ENCODE measurements at regions not wholly inside any gene's neighbourhood (a gene's known extent, or its start where the extent isn't known, plus 50 kb on each side); places are given as distances from the start of the nearest gene placed in this dataset.
"Not testable (repeated sequence)": the region's sequence is repeated elsewhere in the genome, so short reads cannot be mapped to it uniquely, and the experiment has no call there.

GRCh38 chr18:77346208-77346810 lies 96.7 kb downstream of the GALR1 start:
- Histone ChIP-seq H3K36me3 (ENCODE audit: control insufficient read depth, insufficient read depth, low read length) (no peaks in the 10 kb centered on the region), H3K27ac (ENCODE audit: low read depth, low read length, severe bottlenecking) (no peak overlapping the region), H3K4me1 (ENCODE audit: control insufficient read depth, insufficient read depth, low read length, poor library complexity, severe bottlenecking) (no peaks in the 10 kb centered on the region), H3K4me3 (ENCODE audit: extremely low read depth, insufficient read depth, low read length, poor library complexity, severe bottlenecking) (no peak overlapping the region), H3K9me3 (ENCODE audit: control insufficient read depth, low read length) (no peaks in the 10 kb centered on the region)
- WGBS, 2 experiments (ENCODE audit: insufficient coverage in 2 of 2): no CpG with 5 or more reads among the region's 2 CpGs

- H3K9me3 ChIP-seq (ENCODE audit: control insufficient read depth, low read length); H3K4me1 ChIP-seq (ENCODE audit: control insufficient read depth, insufficient read depth, low read length, poor library complexity, severe bottlenecking); H3K4me3 ChIP-seq (ENCODE audit: extremely low read depth, insufficient read depth, low read length, poor library complexity, severe bottlenecking); H3K27ac ChIP-seq (ENCODE audit: low read depth, low read length, severe bottlenecking); H3K36me3 ChIP-seq (ENCODE audit: control insufficient read depth, insufficient read depth, low read length): not testable (repeated sequence)
- WGBS, 2 experiments (ENCODE audit: insufficient coverage in 2 of 2): 71 to 89% methylated on average over 2 of the region's 3 CpGs
Measured at GRCh38 chr18:77353349-77353748, 103.7 kb downstream of the GALR1 start.

- Histone ChIP-seq H3K36me3 (ENCODE audit: control insufficient read depth, insufficient read depth, low read length) (no peaks in the 10 kb centered on the region), H3K27ac (ENCODE audit: low read depth, low read length, severe bottlenecking) (no peak overlapping the region), H3K9me3 (ENCODE audit: control insufficient read depth, low read length) (no peaks in the 10 kb centered on the region), H3K4me1 (ENCODE audit: control insufficient read depth, insufficient read depth, low read length, poor library complexity, severe bottlenecking) (no peaks in the 10 kb centered on the region), H3K4me3 (ENCODE audit: extremely low read depth, insufficient read depth, low read length, poor library complexity, severe bottlenecking) (no peak overlapping the region)
- WGBS, 2 experiments (ENCODE audit: insufficient coverage in 2 of 2): 80% methylated on average over 1 of the region's 4 CpGs; no CpG with 5 or more reads in 1 of the 2 experiments
Measured at GRCh38 chr18:77359561-77360314, 110.1 kb downstream of the GALR1 start.

- Histone ChIP-seq H3K27ac (ENCODE audit: low read depth, low read length, severe bottlenecking) (no peak overlapping the region), H3K36me3 (ENCODE audit: control insufficient read depth, insufficient read depth, low read length) (no peaks in the 10 kb centered on the region), H3K9me3 (ENCODE audit: control insufficient read depth, low read length) (no peaks in the 10 kb centered on the region), H3K4me3 (ENCODE audit: extremely low read depth, insufficient read depth, low read length, poor library complexity, severe bottlenecking) (no peak overlapping the region), H3K4me1 (ENCODE audit: control insufficient read depth, insufficient read depth, low read length, poor library complexity, severe bottlenecking) (no peaks in the 10 kb centered on the region)
- WGBS, 2 experiments (ENCODE audit: insufficient coverage in 2 of 2): 46 to 57% methylated on average over 2 of the region's 3 CpGs
Measured at GRCh38 chr18:77360315-77361190, 110.9 kb downstream of the GALR1 start.

GRCh38 chr18:77361382-77361781 lies 111.7 kb downstream of the GALR1 start:
- H3K9me3 ChIP-seq (ENCODE audit: control insufficient read depth, low read length): no peaks in the 10 kb centered on the region
- no peak overlapping the region for H3K4me3 ChIP-seq (ENCODE audit: extremely low read depth, insufficient read depth, low read length, poor library complexity, severe bottlenecking)
- H3K36me3 ChIP-seq (ENCODE audit: control insufficient read depth, insufficient read depth, low read length): no peaks in the 10 kb centered on the region
- H3K4me1 ChIP-seq (ENCODE audit: control insufficient read depth, insufficient read depth, low read length, poor library complexity, severe bottlenecking): no peaks in the 10 kb centered on the region
- no peak overlapping the region for H3K27ac ChIP-seq (ENCODE audit: low read depth, low read length, severe bottlenecking)
- 38 to 78% methylated on average over 1 of the region's 1 CpG for WGBS, 2 experiments (ENCODE audit: insufficient coverage in 2 of 2)

- Histone ChIP-seq H3K36me3 (ENCODE audit: control insufficient read depth, insufficient read depth, low read length) (no peaks in the 10 kb centered on the region), H3K9me3 (ENCODE audit: control insufficient read depth, low read length) (peaks cover 14% of the 10 kb centered on the region), H3K4me3 (ENCODE audit: extremely low read depth, insufficient read depth, low read length, poor library complexity, severe bottlenecking) (no peak overlapping the region), H3K4me1 (ENCODE audit: control insufficient read depth, insufficient read depth, low read length, poor library complexity, severe bottlenecking) (no peaks in the 10 kb centered on the region), H3K27ac (ENCODE audit: low read depth, low read length, severe bottlenecking) (no peak overlapping the region)
- WGBS, 2 experiments (ENCODE audit: insufficient coverage in 2 of 2): 94 to 97% methylated on average over 2 of the region's 2 CpGs
Measured at GRCh38 chr18:77365667-77366066, 116.0 kb downstream of the GALR1 start.

- no peak overlapping the region for H3K4me3 ChIP-seq (ENCODE audit: extremely low read depth, insufficient read depth, low read length, poor library complexity, severe bottlenecking)
- no peaks in the 10 kb centered on the region for H3K4me1 ChIP-seq (ENCODE audit: control insufficient read depth, insufficient read depth, low read length, poor library complexity, severe bottlenecking)
- WGBS, 2 experiments (ENCODE audit: insufficient coverage in 2 of 2): 88 to 91% methylated on average over 9 to 10 of the region's 11 CpGs
Measured at GRCh38 chr18:77366067-77366719, 116.5 kb downstream of the GALR1 start.

GRCh38 chr18:77366720-77367641 lies 117.3 kb downstream of the GALR1 start:
- WGBS, 2 experiments (ENCODE audit: insufficient coverage in 2 of 2): 76 to 84% methylated on average over 16 to 23 of the region's 27 CpGs
- Histone ChIP-seq H3K9me3 (ENCODE audit: control insufficient read depth, low read length) (peaks cover 14% of the 10 kb centered on the region), H3K4me3 (ENCODE audit: extremely low read depth, insufficient read depth, low read length, poor library complexity, severe bottlenecking) (no peak overlapping the region), H3K36me3 (ENCODE audit: control insufficient read depth, insufficient read depth, low read length) (no peaks in the 10 kb centered on the region), H3K4me1 (ENCODE audit: control insufficient read depth, insufficient read depth, low read length, poor library complexity, severe bottlenecking) (no peaks in the 10 kb centered on the region), H3K27ac (ENCODE audit: low read depth, low read length, severe bottlenecking) (no peak overlapping the region)

More at GRCh38 chr18:77366067-77366719, 116.5 kb downstream of the GALR1 start:
- Histone ChIP-seq H3K36me3 (ENCODE audit: control insufficient read depth, insufficient read depth, low read length) (no peaks in the 10 kb centered on the region), H3K9me3 (ENCODE audit: control insufficient read depth, low read length) (peaks cover 14% of the 10 kb centered on the region), H3K27ac (ENCODE audit: low read depth, low read length, severe bottlenecking) (no peak overlapping the region)

GRCh38 chr18:77369644-77370043 lies 120.0 kb downstream of the GALR1 start:
- Histone ChIP-seq H3K9me3 (ENCODE audit: control insufficient read depth, low read length) (peaks cover 14% of the 10 kb centered on the region), H3K27ac (ENCODE audit: low read depth, low read length, severe bottlenecking) (no peak overlapping the region), H3K36me3 (ENCODE audit: control insufficient read depth, insufficient read depth, low read length) (no peaks in the 10 kb centered on the region), H3K4me1 (ENCODE audit: control insufficient read depth, insufficient read depth, low read length, poor library complexity, severe bottlenecking) (no peaks in the 10 kb centered on the region), H3K4me3 (ENCODE audit: extremely low read depth, insufficient read depth, low read length, poor library complexity, severe bottlenecking) (no peak overlapping the region)
- WGBS, 2 experiments (ENCODE audit: insufficient coverage in 2 of 2): 100% methylated on average over 1 to 2 of the region's 2 CpGs

Measured in mesodermal cell (in vitro differentiated cells).